ENCODE measurements at regions not wholly inside any gene's neighbourhood (a gene's known extent, or its start where the extent isn't known, plus 50 kb on each side); places are given as distances from the start of the nearest gene placed in this dataset.

DNA sequence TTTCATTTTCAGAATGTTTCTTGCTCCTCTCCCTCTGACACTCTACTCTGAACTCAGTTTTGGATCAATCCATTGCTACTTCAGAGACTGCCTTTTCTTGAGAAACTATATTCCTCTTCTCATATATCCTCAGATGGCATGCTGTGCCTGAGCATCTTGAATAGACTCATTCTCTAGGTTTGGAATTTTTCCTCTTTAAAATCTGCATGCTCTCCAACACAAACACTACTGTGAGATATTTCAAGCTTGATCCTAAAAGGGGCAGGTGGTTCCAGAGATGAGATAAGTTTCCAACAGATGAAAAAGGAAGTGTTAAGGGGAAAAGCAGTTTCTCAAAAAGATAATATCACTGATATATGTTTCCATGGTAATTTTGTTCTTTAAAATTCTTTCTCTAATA, 742.2 kb upstream of the EPHA6 start:
- TF ChIP-seq, protein P1, sequence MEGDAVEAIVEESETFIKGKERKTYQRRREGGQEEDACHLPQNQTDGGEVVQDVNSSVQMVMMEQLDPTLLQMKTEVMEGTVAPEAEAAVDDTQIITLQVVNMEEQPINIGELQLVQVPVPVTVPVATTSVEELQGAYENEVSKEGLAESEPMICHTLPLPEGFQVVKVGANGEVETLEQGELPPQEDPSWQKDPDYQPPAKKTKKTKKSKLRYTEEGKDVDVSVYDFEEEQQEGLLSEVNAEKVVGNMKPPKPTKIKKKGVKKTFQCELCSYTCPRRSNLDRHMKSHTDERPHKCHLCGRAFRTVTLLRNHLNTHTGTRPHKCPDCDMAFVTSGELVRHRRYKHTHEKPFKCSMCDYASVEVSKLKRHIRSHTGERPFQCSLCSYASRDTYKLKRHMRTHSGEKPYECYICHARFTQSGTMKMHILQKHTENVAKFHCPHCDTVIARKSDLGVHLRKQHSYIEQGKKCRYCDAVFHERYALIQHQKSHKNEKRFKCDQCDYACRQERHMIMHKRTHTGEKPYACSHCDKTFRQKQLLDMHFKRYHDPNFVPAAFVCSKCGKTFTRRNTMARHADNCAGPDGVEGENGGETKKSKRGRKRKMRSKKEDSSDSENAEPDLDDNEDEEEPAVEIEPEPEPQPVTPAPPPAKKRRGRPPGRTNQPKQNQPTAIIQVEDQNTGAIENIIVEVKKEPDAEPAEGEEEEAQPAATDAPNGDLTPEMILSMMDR (IDR thresholded peaks at IDR 0.05; ENCODE audit: low read depth, low read length) = no peak
- no peak for DNase-seq (ENCODE audit: low read depth in 2 of 2)
- H3K4me3 ChIP-seq (replicated peaks in 1 of 2; ENCODE audit: low read depth in 2 of 2, low read length in 2 of 2) = no peak overlapping the region

DNA sequence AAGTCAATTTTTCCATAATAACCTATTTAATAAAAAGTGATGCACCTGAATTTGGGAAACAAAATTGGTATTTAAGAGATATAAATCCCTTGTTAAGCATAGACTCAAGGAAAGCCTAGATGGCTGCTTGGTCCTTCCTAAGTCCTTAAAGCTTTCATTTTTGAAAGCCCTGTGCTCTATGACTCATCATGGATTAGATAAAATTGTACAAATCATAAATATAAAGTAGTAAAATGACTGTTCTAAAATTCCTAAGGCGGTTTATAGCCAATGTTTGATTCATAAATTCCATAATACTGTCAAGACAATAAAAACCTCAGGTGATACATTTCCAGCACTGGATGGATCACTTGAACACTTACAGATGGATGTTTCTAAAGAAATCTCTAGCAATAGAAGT, 730.8 kb upstream of the EPHA6 start:
- H3K4me3 ChIP-seq (replicated peaks in 1 of 2; ENCODE audit: low read depth in 2 of 2, low read length in 2 of 2) = no peak overlapping the region
- TF ChIP-seq, protein P1 (IDR thresholded peaks at IDR 0.05; ENCODE audit: low read depth, low read length) = no peak
- peak in 1 of 2 donors; percentile 7 for DNase-seq (ENCODE audit: low read depth in 2 of 2)

DNA sequence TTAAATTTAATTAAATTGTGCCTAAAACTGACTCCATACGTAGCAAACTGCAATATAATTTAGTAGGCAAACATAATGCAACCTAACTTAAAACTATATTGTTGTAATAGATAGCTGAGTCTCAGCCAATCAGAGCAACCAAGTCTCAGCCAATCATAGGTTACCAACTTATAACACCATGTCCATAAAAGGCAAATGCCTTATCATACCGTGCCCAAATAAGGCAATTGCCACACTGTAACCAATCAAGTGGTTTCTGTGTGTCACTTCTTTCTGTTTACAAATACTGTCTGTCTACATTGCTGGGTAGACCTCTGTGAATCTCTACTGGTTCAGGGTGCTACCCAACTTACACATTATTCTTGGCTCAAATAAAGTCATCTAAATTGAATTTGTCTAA, 728.4 kb upstream of the EPHA6 start:
- no peak for DNase-seq (ENCODE audit: low read depth in 2 of 2)
- no peak overlapping the region for H3K4me3 ChIP-seq (replicated peaks in 1 of 2; ENCODE audit: low read depth in 2 of 2, low read length in 2 of 2)
- TF ChIP-seq, protein P1 (IDR thresholded peaks at IDR 0.05; ENCODE audit: low read depth, low read length) = no peak

DNA sequence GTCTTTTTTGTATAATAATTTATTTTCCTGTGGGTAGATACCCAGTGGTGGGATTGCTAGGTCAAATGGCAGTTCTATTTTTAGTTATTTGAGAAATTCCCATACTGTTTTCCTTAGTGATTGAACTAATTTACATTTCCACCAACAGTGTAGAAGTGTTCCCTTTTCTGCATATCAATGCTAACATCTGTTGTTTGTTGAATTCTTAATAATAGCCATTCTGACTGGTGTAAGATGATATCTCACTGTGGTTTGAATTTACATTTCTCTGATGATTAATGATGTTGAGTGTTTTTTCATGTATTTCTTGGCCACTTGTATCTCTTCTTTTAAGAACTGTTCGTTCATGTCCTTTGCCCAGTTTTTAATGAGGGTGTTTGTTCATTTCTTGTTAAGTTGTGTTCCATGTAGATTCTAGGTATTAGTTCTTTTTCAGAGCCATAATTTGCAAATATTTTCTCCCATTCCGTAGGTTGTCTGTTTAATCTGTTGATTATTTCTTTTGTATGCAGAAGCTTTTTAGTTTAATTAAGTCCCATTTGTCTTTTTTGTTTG, 713.3 kb upstream of the EPHA6 start:
- H3K4me3 ChIP-seq (replicated peaks in 1 of 2; ENCODE audit: low read depth in 2 of 2, low read length in 2 of 2) = no peak overlapping the region
- TF ChIP-seq, protein P1 (IDR thresholded peaks at IDR 0.05; ENCODE audit: low read depth, low read length) = no peak
- no peak for DNase-seq (ENCODE audit: low read depth in 2 of 2)

DNA sequence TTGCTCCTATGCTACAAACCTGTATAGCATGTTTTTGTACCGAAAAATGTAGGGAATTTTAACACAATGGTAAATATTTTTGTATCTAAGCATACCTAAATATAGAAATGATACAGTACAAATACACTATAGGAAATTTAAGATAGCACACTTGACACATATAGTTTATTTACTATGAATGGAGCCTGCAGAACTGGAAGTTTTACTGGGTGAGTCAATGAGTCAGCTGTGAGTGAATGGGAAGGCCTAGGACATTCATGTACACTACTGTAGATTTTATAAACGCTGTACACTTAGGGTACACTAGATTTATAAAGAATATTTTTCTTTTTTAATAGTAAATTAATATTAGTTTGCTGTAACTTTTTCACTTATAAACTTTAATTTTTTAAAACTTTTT, 707.7 kb upstream of the EPHA6 start:
- no peak for DNase-seq (ENCODE audit: low read depth in 2 of 2)
- TF ChIP-seq, protein P1 (IDR thresholded peaks at IDR 0.05; ENCODE audit: low read depth, low read length) = no peak
- H3K4me3 ChIP-seq (replicated peaks in 1 of 2; ENCODE audit: low read depth in 2 of 2, low read length in 2 of 2) = no peak overlapping the region

Data from cardiac fibroblast (primary cell).